CD4-positive, alpha-beta T cell treated with Interleukin-6 for 4 hours (primary cell): ENCODE measurements at regions not wholly inside any gene's neighbourhood (a gene's known extent, or its start where the extent isn't known, plus 50 kb on each side); places are given as distances from the start of the nearest gene placed in this dataset.

Experiments used
- DNase-seq: peaks from one replicate; pipeline ENCODE4 v3.0.0-alpha.2; 2020; ENCODE audit warnings: mixed read lengths

DNA sequence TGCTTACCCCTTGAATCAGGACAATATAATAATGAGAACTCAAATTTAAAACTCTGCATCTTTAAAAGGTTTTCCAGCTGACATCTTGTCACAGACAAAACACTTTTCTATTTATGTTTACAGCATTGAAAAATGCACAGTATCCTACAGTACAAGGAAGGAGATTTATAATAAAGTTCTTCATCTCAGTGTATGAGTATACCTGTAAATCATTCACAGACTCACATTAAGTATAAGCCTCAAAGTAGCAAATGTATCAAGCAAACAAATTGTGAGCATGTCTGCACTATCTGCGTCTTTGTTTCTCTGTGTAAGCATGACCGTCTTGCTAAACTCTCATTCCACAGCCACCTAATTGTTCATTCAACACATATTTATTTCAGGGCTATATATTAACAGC is 52.8 kb downstream of the PPP1R2C start:
- DNase-seq, result no peak

- no peak for DNase-seq
These were observed 57.8 kb downstream of the PPP1R2C start for GRCh38 chrX:42720209-42720608.

DNA sequence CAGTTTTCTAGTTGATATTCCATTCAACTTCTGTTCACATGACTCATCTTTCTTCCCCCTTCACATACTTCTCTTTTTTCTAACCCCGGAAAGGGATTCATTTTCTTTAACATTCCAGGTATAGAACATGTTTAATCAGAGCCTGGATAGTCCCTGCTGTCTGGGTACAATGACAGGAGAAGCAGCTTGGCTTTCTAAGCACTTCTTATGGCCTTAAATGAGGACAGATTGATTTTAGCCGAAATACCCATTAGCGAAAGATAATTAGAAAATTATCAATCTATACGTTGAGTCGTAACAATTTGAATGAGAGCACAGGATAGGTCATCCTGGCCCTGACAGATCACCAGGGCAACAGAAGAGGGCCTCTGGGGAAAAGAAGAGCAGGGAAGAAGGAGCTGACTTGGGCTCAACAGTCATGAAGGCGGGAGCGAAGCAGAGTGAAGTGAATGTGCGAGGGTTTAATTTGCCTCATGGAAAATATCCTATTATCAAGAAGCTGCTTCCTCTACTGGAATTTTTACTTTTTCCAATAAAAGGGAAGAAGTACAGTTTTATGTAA is 62.2 kb downstream of the PPP1R2C start:
- no peak for DNase-seq

- DNase-seq, result peak; percentile 69
These were observed 62.8 kb downstream of the PPP1R2C start for GRCh38 chrX:42714981-42715700.

GRCh38 chrX:42710452-42710851 is 67.5 kb downstream of the PPP1R2C start:
- DNase-seq, result no peak

GRCh38 chrX:42708222-42708621 is 69.7 kb downstream of the PPP1R2C start:
- DNase-seq, result no peak

GRCh38 chrX:42707742-42708141 is 70.2 kb downstream of the PPP1R2C start:
- no peak for DNase-seq

DNA sequence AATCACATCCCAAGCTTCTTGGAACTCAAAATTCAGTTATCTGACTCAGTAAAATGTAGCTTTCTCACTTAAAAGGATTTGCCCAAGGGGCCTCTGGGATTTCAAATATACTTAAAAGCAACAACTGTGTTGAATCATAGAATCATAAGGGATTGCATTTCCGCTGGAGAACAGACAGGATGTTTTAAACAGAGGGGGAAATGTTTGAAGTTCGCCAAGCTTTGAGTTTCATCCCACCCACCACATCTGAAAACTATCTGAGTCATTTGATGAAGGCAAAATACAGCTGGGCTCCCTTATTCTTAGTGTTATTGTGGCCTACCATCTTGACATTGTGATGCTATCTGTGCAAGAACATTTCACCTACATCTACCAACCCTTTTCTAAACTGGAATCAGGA is 73.5 kb downstream of the PPP1R2C start:
- DNase-seq, result no peak

DNA sequence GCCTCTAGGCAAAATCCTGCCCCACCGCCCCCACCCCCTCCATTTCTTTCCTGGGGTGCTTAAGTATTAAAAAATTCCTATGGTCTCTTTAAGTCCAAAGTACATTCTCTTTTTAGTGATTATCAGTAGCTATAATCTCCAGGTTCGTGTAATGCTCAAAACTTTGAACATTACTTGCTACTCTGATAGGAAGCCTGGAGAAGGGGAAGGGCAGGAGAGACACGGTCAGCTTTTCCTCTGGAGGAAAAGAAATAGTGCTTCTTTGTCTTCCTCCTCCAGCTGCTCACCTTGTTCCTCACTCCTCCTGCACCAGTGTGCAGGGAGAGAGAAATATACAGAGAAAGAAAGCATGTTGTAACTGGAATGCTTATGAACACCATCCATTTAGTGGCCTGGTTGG is 80.4 kb downstream of the PPP1R2C start:
- no peak for DNase-seq

DNA sequence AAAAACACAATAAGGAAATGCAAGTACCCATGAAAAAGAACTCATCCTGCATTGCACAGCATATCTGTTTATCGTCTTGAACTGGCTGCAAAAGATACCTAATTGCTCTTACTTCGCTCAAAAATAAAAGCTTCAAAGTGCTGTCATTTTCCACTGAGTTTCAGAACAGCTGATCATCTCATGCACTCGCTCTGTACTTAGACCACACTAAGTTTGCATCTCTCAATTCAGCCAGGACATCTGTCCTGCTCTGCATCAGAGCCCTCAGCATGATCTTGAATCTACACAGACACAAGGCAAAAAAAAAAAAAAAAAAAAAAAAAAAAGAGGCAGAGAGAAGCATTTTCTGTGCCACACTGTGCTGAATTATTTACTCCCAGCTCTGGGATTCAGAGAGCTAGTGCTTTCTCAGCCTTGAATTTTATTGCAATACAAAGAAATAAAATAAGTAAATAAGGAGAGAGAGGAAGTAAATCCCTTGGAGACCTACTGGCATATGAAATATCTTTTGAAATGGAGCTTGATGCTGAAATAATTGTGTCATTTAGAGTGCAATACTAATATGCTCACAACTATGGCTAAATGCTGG is 81.3 kb downstream of the PPP1R2C start:
- no peak for DNase-seq

GRCh38 chrX:42695800-42696358 is 82.1 kb downstream of the PPP1R2C start:
- DNase-seq, result no peak

- no peak for DNase-seq
These were observed 83.6 kb downstream of the PPP1R2C start for GRCh38 chrX:42694260-42694815.

DNA sequence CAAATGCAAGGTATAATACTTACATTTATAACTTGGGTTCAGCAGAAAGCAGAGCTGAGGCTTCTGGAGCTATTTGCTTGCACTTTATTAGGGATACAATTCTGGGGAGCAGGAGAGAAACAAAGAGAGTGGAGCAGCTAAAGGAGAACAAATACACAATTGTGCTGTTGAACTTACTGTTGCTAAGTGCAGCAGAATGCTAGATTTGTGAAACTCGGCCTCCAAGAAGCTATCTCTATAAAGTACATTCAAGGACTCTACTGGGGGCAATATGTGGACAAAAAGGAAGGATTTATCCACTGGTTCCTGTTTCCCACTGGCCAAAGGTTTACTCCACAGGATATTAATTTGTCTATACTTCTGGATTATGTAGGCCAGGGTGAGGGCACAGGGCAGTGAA is 86.8 kb downstream of the PPP1R2C start:
- no peak for DNase-seq

DNA sequence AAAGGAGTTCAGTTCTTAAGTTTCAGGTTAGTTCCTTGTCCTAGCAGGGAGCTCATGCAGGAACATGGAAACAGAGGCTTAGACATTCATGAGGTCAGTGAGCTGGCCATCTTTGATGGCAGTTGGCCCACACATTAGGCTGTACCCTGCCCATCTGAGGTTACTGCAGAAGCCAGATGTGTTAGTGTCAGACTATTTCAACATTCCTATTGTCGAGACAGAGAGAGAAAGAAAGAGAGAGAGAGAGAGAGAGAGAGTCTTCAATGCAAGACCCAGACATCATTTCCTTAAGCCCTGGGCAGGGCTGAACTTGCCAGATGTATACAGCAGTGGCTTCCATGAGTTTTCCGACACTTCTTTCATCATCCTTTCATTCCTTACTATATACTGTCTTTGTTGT is 91.3 kb downstream of the PPP1R2C start:
- no peak for DNase-seq

- no peak for DNase-seq
These were observed 91.7 kb downstream of the PPP1R2C start for GRCh38 chrX:42686296-42686695.

- DNase-seq, result no peak
These were observed 93.9 kb downstream of the PPP1R2C start for GRCh38 chrX:42684065-42684464.

GRCh38 chrX:42680666-42681065 is 97.3 kb downstream of the PPP1R2C start:
- DNase-seq, result no peak

DNA sequence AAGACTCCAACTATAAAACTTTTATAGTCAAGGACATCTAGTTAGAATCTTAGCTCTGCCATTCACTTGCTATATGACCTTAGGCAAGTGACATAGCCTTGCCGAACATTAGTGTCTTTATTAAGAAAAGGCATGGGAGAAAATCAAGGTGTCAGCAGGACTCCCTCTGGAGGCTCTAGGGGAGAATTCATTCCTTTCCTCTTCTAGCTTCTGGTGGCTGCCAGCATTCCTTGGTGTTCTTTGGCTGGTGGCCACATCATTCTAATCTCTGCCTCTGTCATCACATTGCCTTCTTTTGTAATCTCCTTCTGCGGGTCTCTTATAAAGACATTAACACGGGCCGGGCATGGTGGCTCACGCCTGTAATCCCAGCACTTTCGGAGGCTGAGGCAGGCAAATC is 99.8 kb downstream of the PPP1R2C start:
- DNase-seq, result no peak

DNA sequence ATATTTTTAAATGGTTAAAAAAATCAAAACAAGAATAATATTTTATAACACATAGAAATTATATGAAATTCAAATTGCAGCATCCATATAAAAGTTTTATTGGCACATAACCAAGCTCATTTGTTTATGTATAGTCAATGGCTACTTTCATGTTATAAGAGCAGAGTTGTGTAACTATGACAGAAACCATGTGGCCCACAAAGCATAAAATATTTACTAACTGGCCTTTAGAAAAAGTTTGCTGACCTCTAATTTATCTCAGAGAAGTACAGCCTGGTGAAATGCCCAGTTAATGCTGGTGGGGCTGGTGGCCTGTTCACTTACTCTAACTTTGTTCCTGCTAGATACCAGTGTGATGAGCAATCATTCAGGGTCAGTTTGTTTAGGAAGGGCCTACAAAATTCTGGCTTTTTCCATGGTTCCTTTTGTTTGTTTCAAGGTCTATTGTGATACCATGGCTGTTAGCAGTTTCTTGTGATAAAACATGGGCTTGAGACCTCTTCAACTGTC is 104.6 kb downstream of the PPP1R2C start:
- DNase-seq, result no peak

- no peak for DNase-seq
These were observed 113.3 kb downstream of the PPP1R2C start for GRCh38 chrX:42664680-42665079.

DNA sequence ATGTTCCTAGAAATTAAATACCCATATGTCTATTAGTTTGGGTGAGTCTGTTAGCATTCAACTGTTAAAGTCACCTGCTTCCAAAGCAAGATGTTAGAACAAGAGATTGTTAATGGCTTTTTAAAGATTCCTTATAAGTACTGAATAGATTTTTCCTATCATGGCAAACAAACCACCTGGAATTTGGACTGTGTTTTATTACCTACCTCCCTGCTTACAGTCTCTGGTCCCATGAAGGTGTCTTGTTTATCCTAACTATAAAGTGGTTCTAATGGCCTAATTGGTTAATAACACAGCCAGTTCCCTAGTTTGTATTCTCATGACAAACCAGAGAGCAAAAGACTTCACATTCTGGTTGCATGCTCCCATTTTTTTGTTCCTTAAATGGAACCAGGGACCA is 149.5 kb downstream of the PPP1R2C start:
- no peak for DNase-seq

DNA sequence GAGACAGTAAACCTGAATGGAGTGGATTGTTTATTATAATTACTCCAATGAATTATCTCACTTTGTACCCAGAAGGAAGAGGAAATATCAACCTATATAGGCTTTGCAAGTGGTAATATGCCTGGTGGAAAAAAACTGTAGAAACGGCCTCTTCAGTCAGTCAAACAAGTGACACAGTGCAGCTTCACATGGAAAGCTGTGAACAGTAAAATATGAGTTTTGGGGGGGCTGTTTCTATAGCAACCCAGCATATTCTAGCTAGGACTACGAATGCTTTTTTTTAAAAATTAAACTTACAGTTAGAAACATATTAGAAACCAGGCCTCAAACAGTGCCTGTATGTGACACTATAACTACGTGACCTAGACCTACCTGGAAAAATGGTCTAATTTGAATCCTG is 150.1 kb downstream of the PPP1R2C start:
- no peak for DNase-seq

- DNase-seq, result no peak
These were observed 153.4 kb downstream of the PPP1R2C start for GRCh38 chrX:42624524-42624923.

DNA sequence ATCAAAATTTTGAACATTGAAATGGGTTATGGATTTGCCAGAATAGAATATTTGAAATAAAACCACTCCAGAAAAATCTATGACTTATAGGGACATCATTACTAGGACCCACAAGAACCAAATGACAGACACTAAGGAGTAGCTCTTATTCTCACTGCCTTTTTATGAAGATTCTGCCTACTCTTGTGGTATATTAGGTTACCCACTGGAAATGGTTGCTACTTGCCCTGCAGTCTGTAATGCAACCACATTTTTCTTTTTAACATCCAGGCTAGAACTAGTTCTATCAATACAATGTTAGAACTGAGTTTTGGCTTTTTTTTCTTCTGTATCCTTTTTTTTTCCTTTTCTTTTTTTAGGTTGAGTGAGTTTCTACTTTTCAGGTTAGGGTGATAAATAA is 158.9 kb downstream of the PPP1R2C start:
- DNase-seq, result no peak
